Activated naive CD8-positive, alpha-beta T cell treated with anti-CD3 and anti-CD28 coated beads, Interleukin-2, amount 50 U/mL, for 24 hours (primary cell): ENCODE measurements at regions not wholly inside any gene's neighbourhood (a gene's known extent, or its start where the extent isn't known, plus 50 kb on each side); places are given as distances from the start of the nearest gene placed in this dataset.

Experiments used
- ATAC-seq: fragments of 150-1000 bp; cut with Tn5 transposase; one replicate; pipeline ENCODE4 v1.10.0; 2021
- DNase-seq: peaks from one replicate; pipeline ENCODE4 v3.0.0; 2021
- H3K27ac Mint-ChIP-seq: one replicate; pipeline ENCODE4 v1.8.0; 2021; ENCODE audit warnings: mild to moderate bottlenecking, mixed read lengths
- H3K27me3 Mint-ChIP-seq: one replicate; pipeline ENCODE4 v1.8.0; 2021; ENCODE audit warnings: mixed read lengths
- H3K36me3 Mint-ChIP-seq: one replicate; pipeline ENCODE4 v1.8.0; 2021; ENCODE audit warnings: low read depth, mixed read lengths
- H3K4me1 Mint-ChIP-seq: one replicate; pipeline ENCODE4 v1.8.0; 2021; ENCODE audit warnings: mixed read lengths
- H3K4me3 Mint-ChIP-seq: one replicate; pipeline ENCODE4 v1.8.0; 2021; ENCODE audit warnings: mild to moderate bottlenecking, moderate library complexity, mixed read lengths
- H3K9me3 Mint-ChIP-seq: one replicate; pipeline ENCODE4 v1.8.0; 2021; ENCODE audit warnings: mixed read lengths

DNA sequence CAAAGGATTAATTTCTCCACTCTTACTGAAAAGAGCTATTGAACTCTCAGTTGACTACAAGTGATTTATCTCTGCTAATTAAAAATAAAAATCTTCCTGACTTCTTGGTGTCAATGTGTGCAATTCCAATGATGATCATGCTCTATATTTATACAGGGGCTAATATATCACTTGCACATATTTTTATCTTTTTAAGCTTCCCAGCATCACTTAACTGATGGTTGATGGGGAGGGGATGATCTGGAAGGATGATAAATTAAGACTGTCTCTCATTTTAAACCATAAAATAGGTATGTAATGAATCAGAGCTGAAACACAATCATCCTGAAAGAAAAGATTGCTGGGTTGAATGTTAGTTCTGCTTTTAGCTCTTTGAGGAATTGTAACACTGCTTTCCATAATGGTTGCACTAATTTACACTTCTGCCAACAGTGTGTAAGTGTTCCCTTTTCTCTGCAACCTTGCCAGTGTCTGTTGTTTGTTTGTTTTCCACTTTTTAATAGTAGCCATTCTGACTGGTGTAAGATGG lies 169.6 kb upstream of the ECI2 start:
- DNase-seq = no peak
- ATAC-seq = no peak
- Mint-ChIP-seq H3K27ac (no peak overlapping the region), H3K9me3 (peaks cover 4% of the 10 kb centered on the region), H3K36me3 (no peaks in the 10 kb centered on the region), H3K4me1 (no peaks in the 10 kb centered on the region), H3K27me3 (peaks cover 21% of the 10 kb centered on the region), H3K4me3 (no peak overlapping the region)

DNA sequence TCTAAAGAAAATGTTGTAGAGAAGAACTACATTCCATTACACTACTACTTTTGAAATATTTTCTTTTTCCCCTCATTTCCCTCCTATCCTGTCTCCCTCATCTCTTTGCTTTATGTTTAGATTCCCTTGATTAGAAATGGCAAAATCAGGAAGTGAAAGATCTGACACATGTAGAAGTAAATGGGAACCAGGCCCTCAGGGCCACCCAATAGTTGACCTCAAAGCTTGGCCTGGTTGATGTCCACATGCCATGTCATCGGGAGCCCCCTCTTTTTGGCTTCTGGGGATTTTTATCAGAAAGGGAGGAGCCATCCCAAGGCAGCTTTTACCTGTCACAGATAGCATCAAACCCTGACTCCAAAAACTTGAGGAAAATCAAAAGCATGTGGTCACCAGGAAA lies 168.3 kb upstream of the ECI2 start:
- peaks cover 21% of the 10 kb centered on the region for H3K27me3 Mint-ChIP-seq
- DNase-seq = no peak
- no peaks in the 10 kb centered on the region for H3K9me3 Mint-ChIP-seq
- H3K27ac Mint-ChIP-seq = no peak overlapping the region
- no peak for ATAC-seq
- H3K36me3 Mint-ChIP-seq = no peaks in the 10 kb centered on the region
- no peak overlapping the region for H3K4me3 Mint-ChIP-seq
- H3K4me1 Mint-ChIP-seq = no peaks in the 10 kb centered on the region

DNA sequence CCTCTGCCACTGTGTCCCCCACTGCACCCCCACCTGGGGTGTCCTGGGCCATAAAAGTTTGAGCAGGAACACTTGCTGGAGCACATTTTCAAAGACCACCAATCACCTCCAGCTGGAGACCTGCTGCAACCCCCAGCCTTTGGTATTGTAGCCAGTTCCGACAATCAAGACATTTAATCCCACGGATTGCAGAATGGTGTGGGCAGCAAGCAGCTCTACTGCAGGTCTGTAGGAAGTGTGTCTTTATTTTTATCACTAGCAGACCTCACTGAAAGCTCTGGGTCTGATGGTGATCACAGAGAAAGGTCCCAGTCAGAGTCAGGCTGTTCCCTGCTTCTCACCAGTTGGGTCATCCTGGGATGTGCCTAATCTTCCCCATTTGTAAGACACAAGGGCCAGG lies 167.1 kb upstream of the ECI2 start:
- no peak overlapping the region for H3K4me3 Mint-ChIP-seq
- DNase-seq (no peak), ATAC-seq (no peak)
- H3K27ac Mint-ChIP-seq = no peak overlapping the region
- peaks cover 20% of the 10 kb centered on the region for H3K27me3 Mint-ChIP-seq
- no peaks in the 10 kb centered on the region for H3K9me3 Mint-ChIP-seq
- no peaks in the 10 kb centered on the region for H3K36me3 Mint-ChIP-seq
- H3K4me1 Mint-ChIP-seq = no peaks in the 10 kb centered on the region

DNA sequence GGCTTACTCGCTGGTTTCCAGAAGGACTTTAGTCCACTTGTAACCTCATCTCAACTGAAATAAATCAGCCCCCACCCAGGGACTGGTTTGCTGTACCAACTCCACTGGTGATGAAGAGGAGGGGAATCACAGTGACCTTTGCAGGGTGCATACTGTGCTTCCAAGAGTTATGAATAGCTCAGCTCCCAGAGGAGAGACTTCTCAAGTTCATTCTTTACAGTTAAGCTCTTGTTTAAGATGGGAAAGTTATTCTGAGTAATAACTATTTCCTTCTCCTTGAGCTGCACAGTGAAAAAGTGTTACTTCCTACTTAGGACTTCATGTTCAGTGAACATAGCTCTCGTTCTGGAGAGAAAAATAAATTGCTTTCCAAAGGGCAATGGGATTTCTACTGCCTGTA lies 166.5 kb upstream of the ECI2 start:
- peaks cover 18% of the 10 kb centered on the region for H3K27me3 Mint-ChIP-seq
- no peaks in the 10 kb centered on the region for H3K4me1 Mint-ChIP-seq
- no peak overlapping the region for H3K27ac Mint-ChIP-seq
- DNase-seq = no peak
- no peaks in the 10 kb centered on the region for H3K9me3 Mint-ChIP-seq
- no peak overlapping the region for H3K4me3 Mint-ChIP-seq
- ATAC-seq = no peak
- no peaks in the 10 kb centered on the region for H3K36me3 Mint-ChIP-seq

DNA sequence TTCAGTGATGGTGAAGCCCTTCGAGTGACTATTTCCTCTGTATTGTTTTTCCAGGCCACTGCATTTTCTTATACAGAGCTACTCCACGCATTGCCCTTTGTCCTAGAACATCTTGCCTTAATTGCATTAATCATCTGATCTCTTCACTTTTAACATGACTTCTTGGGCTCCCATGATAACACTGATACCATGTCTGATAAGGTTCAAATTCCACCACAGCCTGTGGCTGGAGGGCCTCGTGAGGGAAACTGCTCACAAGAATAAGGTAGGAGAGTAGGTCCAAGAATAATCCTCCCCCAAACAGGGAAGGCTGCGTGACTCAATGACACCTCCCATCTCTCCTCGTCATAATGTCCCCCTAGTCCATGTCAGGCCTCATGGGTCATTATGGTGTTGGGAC lies 165.5 kb upstream of the ECI2 start:
- no peak for ATAC-seq
- H3K4me1 Mint-ChIP-seq = no peaks in the 10 kb centered on the region
- peaks cover 11% of the 10 kb centered on the region for H3K27me3 Mint-ChIP-seq
- no peak overlapping the region for H3K27ac Mint-ChIP-seq
- H3K4me3 Mint-ChIP-seq = no peak overlapping the region
- H3K9me3 Mint-ChIP-seq = no peaks in the 10 kb centered on the region
- DNase-seq = no peak
- no peaks in the 10 kb centered on the region for H3K36me3 Mint-ChIP-seq

DNA sequence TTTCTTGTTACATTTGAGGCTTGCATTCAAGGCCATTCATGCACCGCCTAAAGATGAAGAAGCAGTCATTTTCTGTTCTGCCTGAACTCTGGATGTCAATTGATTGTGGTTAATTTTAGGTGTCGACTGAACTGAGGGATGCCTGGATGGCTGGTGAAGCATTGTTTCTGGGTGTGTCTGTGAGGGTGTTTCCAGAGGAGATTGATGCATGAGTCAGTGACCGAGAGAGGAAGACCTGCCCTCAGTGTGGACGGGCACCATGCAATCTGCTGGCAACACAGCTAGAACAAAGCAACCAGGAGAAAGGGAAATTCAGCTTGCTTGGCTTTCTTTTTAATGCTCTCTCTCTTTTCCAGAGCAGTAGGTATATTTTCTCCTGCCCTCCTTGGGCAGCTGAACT lies 164.1 kb upstream of the ECI2 start:
- Mint-ChIP-seq H3K4me3 (no peak overlapping the region), H3K4me1 (no peaks in the 10 kb centered on the region), H3K27me3 (peaks cover 8% of the 10 kb centered on the region), H3K9me3 (no peaks in the 10 kb centered on the region), H3K36me3 (no peaks in the 10 kb centered on the region), H3K27ac (no peak overlapping the region)
- no peak for DNase-seq
- ATAC-seq = no peak

DNA sequence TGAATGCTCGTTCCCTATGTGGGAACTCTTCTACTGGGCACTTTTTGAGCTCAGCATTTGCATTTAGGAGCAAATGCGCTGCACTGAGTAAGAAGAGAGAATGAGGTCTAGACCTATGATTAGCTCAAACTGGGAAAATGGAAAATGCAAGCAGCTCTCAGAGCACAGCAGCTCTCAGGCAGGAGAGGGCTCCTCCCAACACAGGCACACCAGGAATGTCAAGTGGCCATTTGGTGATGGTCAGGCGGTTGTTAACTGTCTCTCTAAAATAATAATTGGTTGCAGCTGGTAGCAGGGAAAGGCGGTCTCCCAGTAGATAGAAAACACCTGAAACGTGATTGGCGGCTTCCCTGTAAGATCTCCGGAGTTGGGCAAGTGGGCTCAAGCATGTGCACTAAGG lies 162.0 kb upstream of the ECI2 start:
- H3K36me3 Mint-ChIP-seq = no peaks in the 10 kb centered on the region

DNA sequence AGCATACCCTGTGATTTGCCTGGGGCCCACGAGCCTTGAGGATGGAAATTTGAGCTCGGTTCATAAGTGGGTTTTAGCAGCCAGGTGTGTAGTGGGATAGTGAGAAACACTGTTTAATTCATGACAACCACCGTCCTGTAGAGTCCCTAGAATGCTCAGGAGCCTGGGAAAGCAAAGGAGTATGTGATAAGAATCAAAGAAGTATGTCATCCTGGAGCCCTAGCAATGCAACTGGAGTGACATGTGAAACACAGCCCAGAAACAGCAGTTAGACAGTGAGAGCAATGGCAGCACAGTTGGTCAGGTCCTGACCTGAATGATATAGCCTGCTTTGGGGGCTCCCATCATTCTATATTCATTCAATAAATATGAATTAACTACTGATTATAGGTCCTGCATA lies 161.2 kb upstream of the ECI2 start:
- H3K4me3 Mint-ChIP-seq = no peak overlapping the region
- no peaks in the 10 kb centered on the region for H3K27me3 Mint-ChIP-seq
- no peaks in the 10 kb centered on the region for H3K9me3 Mint-ChIP-seq
- H3K36me3 Mint-ChIP-seq = no peaks in the 10 kb centered on the region
- H3K4me1 Mint-ChIP-seq = no peaks in the 10 kb centered on the region
- ATAC-seq = no peak
- no peak overlapping the region for H3K27ac Mint-ChIP-seq
- DNase-seq = no peak

More for the DNA sequence above, 162.0 kb upstream of the ECI2 start:
- no peak overlapping the region for H3K4me3 Mint-ChIP-seq
- no peak overlapping the region for H3K27ac Mint-ChIP-seq
- H3K9me3 Mint-ChIP-seq = no peaks in the 10 kb centered on the region
- no peaks in the 10 kb centered on the region for H3K27me3 Mint-ChIP-seq
- ATAC-seq (no peak), DNase-seq (no peak)
- no peaks in the 10 kb centered on the region for H3K4me1 Mint-ChIP-seq

DNA sequence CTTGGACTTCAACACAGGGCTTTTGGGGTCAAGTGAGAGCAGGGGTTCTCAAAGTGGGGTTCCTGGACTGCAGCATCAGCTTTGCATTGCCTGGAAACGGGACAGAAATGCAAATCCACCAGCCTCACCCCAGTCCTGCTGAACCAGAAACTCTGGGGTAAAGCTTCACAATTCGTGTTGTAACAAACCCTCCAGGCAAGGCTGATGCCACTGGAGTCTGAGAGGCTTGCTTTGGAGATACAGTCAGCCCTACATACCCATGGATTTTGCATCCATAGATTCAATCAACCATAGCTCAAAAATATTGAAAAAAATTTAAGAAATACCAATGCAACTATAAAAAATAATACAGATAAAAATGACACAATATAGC lies 160.4 kb upstream of the ECI2 start:
- no peaks in the 10 kb centered on the region for H3K4me1 Mint-ChIP-seq
- H3K4me3 Mint-ChIP-seq = no peak overlapping the region
- H3K36me3 Mint-ChIP-seq = no peaks in the 10 kb centered on the region
- DNase-seq (no peak), ATAC-seq (no peak)
- H3K9me3 Mint-ChIP-seq = no peaks in the 10 kb centered on the region
- no peaks in the 10 kb centered on the region for H3K27me3 Mint-ChIP-seq
- H3K27ac Mint-ChIP-seq = no peak overlapping the region

DNA sequence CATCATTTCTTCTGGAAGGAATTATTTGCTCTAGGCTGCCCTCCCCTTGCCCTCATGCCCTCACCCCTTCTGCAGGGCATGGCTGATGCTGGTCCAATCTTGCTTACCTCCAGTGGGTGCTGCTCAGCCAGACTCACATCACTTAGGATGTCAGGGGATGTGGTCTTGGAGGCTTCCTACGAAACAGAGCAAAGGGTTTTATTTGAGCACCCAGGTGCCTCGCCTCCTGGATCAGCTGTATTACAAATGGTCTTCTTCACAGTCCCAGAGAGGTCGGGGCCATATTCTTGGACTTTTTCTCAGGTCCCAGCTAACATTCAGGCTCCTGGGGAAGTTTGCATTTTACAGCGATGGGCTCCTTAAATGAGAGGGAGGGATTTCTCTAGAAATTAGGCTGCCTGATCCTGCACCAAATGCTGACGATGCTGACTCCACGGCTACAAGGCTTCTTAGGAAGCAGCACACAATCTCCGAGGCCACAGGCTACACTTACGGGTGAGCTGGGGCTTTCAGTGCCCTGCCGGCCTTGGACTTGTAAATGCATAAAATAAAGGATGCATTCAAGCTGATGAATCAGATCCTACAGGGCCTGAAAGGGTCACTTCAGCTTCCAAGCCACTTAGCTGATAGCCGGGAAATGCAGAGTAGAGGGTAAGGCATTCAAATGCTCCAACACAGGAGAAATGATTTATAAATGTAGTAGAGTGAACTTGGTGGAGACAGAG lies 159.8 kb upstream of the ECI2 start:
- no peaks in the 10 kb centered on the region for H3K9me3 Mint-ChIP-seq
- H3K27me3 Mint-ChIP-seq = no peaks in the 10 kb centered on the region
- no peaks in the 10 kb centered on the region for H3K36me3 Mint-ChIP-seq
- no peaks in the 10 kb centered on the region for H3K4me1 Mint-ChIP-seq
- H3K4me3 Mint-ChIP-seq = no peak overlapping the region
- ATAC-seq = no peak
- H3K27ac Mint-ChIP-seq = no peak overlapping the region
- no peak for DNase-seq

DNA sequence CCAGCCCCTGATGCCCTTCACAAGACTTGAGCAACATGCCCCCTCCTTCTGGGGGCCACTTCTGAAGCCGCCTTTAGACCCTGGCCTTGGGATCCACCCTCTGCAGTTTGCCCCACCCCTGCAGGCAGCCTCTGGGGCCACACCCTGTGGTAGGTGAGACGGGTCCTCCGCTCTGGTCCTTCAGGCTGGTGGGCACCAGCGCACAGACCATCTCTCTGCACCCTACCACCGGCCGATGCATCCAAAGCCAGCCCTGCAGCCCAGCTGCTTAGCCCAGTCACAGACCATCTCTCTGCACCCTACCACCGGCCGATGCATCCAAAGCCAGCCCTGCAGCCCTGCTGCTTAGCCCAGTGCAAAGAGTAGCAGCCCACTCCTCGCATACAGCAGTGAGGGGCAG lies 159.3 kb upstream of the ECI2 start:
- no peak overlapping the region for H3K27ac Mint-ChIP-seq
- no peaks in the 10 kb centered on the region for H3K36me3 Mint-ChIP-seq
- ATAC-seq (no peak), DNase-seq (no peak)
- no peaks in the 10 kb centered on the region for H3K27me3 Mint-ChIP-seq
- no peaks in the 10 kb centered on the region for H3K4me1 Mint-ChIP-seq
- H3K9me3 Mint-ChIP-seq = no peaks in the 10 kb centered on the region
- no peak overlapping the region for H3K4me3 Mint-ChIP-seq

DNA sequence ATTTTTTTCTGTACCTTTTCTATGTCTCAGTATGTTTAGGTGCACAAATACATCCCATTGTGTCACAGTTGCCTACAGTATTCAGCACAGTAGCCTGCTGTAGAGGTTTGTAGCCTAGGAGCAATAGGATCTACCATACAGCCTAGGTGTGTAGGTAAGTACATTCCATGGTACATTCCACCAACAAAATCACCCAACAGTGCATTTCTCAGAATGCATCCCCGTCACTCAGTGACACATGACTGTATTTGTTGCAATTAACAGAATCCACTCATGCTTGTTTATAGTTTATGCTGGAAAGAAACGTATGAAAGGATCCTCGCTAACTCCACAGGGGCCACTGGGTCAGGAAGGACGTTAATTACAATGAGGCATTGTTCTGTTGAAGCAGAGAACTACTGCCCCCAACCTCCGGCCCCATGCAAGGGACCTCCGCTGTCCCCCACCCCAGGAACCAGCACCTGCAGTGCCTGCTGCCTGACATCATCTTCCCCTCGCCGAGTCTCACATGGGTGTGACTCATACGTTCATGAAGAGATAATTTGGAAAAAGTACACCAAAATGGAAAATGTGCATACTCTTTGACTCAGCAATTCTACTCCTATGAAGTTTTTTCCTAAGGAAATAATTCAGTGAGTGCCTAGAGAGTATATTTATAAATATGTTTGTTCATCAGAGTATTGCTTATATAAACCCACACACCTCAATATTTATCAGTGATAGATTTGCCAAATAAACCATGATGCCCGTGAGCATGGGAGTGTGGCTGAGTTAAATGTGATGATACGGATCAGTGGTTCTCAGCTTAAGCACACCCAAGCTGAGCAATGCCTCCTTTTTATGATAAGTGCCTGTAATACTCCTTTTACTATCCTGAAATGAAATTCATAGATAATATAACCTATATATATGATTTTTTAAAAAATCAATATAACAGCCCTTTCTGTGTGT lies 156.4 kb upstream of the ECI2 start:
- no peaks in the 10 kb centered on the region for H3K4me1 Mint-ChIP-seq
- H3K36me3 Mint-ChIP-seq = no peaks in the 10 kb centered on the region
- ATAC-seq (no peak), DNase-seq (no peak)
- no peak overlapping the region for H3K27ac Mint-ChIP-seq
- H3K4me3 Mint-ChIP-seq = no peak overlapping the region
- H3K9me3 Mint-ChIP-seq = no peaks in the 10 kb centered on the region
- peaks cover 3% of the 10 kb centered on the region for H3K27me3 Mint-ChIP-seq

DNA sequence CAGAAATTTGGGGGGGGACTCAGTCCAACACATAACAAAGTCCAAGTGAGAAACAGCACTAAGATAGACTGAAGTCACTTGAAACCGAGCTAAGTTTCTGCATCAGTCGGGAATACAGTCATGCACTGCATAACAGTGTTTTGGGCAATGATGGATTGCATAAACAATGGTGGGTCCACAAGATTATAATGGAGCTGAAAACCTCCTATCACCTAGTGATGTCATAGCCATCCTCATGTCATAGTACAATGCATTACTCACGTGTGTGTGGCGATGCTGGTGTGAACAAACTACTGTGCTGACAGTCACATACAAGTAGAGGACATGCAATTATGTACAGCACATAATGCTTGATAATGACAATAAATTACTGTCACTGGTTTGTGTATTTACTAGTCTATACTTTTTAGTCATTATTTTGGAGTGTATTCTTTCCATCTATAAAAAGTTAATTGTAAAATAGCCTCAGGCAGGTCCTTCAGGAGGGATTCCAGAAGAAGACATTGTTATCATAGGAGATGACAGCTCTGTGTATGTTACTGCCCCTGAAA lies 154.5 kb upstream of the ECI2 start:
- no peak for DNase-seq
- Mint-ChIP-seq H3K4me1 (no peaks in the 10 kb centered on the region), H3K9me3 (no peaks in the 10 kb centered on the region), H3K27me3 (peaks cover 10% of the 10 kb centered on the region), H3K36me3 (no peaks in the 10 kb centered on the region), H3K27ac (no peak overlapping the region), H3K4me3 (no peak overlapping the region)
- no peak for ATAC-seq

DNA sequence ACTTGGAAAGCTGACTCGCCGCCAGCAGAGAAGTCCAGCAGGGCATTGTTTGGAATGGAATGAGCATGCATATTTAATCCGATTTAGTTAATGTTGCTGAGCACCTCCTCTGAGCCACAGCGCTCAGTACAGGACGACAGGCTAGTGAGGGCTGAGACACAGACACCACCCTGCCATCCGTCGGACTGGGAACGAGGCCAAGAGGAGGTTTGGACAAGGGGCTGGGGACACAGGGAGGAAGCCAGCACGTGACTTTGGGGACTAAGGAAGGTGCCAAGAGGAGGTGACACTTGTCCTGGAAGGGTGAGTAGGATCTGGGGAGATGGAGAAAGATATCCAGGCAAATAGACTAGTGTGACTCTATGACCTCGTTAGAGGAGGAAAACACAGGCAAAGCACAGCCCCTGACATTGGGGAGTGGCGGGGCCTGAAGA lies 152.5 kb upstream of the ECI2 start:
- Mint-ChIP-seq H3K27me3 (peaks cover 16% of the 10 kb centered on the region), H3K36me3 (no peaks in the 10 kb centered on the region), H3K4me1 (no peaks in the 10 kb centered on the region), H3K4me3 (no peak overlapping the region), H3K27ac (no peak overlapping the region), H3K9me3 (no peaks in the 10 kb centered on the region)
- DNase-seq (no peak), ATAC-seq (no peak)

DNA sequence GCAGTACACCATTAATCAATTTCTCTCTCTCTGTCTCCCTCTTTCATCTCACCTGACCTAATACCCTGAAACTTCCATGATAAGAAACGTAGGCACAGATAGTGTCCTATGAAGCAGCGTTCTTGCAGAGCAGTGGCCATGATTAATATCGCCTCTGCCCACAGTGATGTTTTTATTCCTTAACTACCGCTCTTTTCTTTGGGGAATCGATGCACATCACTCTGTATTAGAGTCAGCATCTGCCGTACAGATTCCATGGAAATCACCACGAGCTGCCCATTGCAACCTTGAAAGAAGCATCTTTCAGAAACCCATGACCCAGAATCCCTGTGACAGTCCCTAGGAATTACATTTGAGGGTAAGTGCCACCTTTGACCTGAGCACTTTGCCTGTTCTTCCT lies 152.0 kb upstream of the ECI2 start:
- H3K4me1 Mint-ChIP-seq = no peaks in the 10 kb centered on the region
- H3K27ac Mint-ChIP-seq = no peak overlapping the region
- H3K27me3 Mint-ChIP-seq = peaks cover 17% of the 10 kb centered on the region
- no peaks in the 10 kb centered on the region for H3K36me3 Mint-ChIP-seq
- DNase-seq (no peak), ATAC-seq (no peak)
- H3K9me3 Mint-ChIP-seq = no peaks in the 10 kb centered on the region
- no peak overlapping the region for H3K4me3 Mint-ChIP-seq
